ENCODE measurements at regions not wholly inside any gene's neighbourhood (a gene's known extent, or its start where the extent isn't known, plus 50 kb on each side); places are given as distances from the start of the nearest gene placed in this dataset.

- TF ChIP-seq ZBTB33 (IDR thresholded peaks at IDR 0.05; ENCODE audit: extremely low read depth, insufficient replicate concordance, low read length), result no peak
- TF ChIP-seq ATF3 (IDR thresholded peaks at IDR 0.05), result no peak
- TF ChIP-seq CEBPB (IDR thresholded peaks at IDR 0.05; ENCODE audit: low read depth), result no peak
- no peak for TF ChIP-seq SIN3A (IDR thresholded peaks at IDR 0.05; ENCODE audit: low read depth)
- TF ChIP-seq FOSL1 (IDR thresholded peaks at IDR 0.05; ENCODE audit: low read depth), result no peak
- no peak for TF ChIP-seq TCF7L2 (IDR thresholded peaks at IDR 0.05; ENCODE audit: borderline replicate concordance, extremely low read depth, insufficient read depth, insufficient read length)
- no peak for TF ChIP-seq EZH2 (IDR thresholded peaks at IDR 0.05)
Observed at GRCh38 chr18:67243799-67244587, 272.5 kb downstream of the DSEL start (continued).

- RAD21 ChIA-PET (ENCODE audit: low non-redundant PET in 1 of 2, low total read pairs in 2 of 2, uncharacterized antibody in 2 of 2, unreplicated experiment in 2 of 2), result no interaction called here
- peaks cover 3% of the 10 kb centered on the region in 2 experiments; a peak in 2 of 4 replicates for H3K9me3 ChIP-seq (ENCODE audit: control insufficient read depth in 1 of 2, insufficient read depth in 1 of 2, low read depth in 1 of 2, low read length in 2 of 2)
- no peaks in the 10 kb centered on the region for H4K20me1 ChIP-seq (ENCODE audit: insufficient read depth)
- H3K27me3 ChIP-seq (ENCODE audit: insufficient read depth, low read length), result no peaks in the 10 kb centered on the region
- no peaks in the 10 kb centered on the region for H3K9me2 ChIP-seq (ENCODE audit: insufficient read depth)
- no TSS peak for BruUV-seq (replicated peaks)
- H3K27ac ChIP-seq (ENCODE audit: low read depth, low read length), result no peak overlapping the region
- H3K36me3 ChIP-seq (ENCODE audit: control insufficient read depth in 1 of 2, insufficient read depth in 2 of 2, low read length in 2 of 2), result no peaks in the 10 kb centered on the region
- intact Hi-C loops (cut with micrococcal nuclease), result no loop called here
- no peak for ATAC-seq
- no peak overlapping the region for H3K4me3 ChIP-seq (replicated peaks in 1 of 2; ENCODE audit: low read depth in 1 of 2, low read length in 2 of 2)
- no peaks in the 10 kb centered on the region for H3K79me2 ChIP-seq (ENCODE audit: insufficient read depth, low read length)
- CTCF ChIA-PET, result no interaction called here
- no peak overlapping the region for H2AFZ ChIP-seq (ENCODE audit: low read depth, low read length, poor library complexity, severe bottlenecking)
- TF ChIP-seq TCF7L2 (IDR thresholded peaks at IDR 0.05; ENCODE audit: borderline replicate concordance, extremely low read depth, insufficient read depth, insufficient read length) (no peak), FOSL1 (IDR thresholded peaks at IDR 0.05; ENCODE audit: low read depth) (no peak), ELF1 (IDR thresholded peaks at IDR 0.05; ENCODE audit: borderline replicate concordance, low read depth) (no peak), EZH2phosphoT487 (IDR thresholded peaks at IDR 0.05; ENCODE audit: borderline replicate concordance) (no peak), YY1 (IDR thresholded peaks at IDR 0.05; ENCODE audit: extremely low read depth, insufficient replicate concordance, low read depth, low read length) (no peak), ZBTB33 (IDR thresholded peaks at IDR 0.05; ENCODE audit: extremely low read depth, insufficient replicate concordance, low read length) (no peak), JUND (IDR thresholded peaks at IDR 0.05) (no peak)
- no peak overlapping the region for H3K4me2 ChIP-seq (ENCODE audit: low read length)
- no peaks in the 10 kb centered on the region for H3K4me1 ChIP-seq (ENCODE audit: control insufficient read depth in 1 of 2, insufficient read depth in 2 of 2, low read length in 2 of 2)
- POLR2A ChIA-PET, result no interaction called here
- DNase-seq (ENCODE audit: low read depth, low spot score), result no peak
- no peak overlapping the region for H3K9ac ChIP-seq (ENCODE audit: low read length)
Observed at GRCh38 chr18:67242001-67242400, 274.5 kb downstream of the DSEL start.

Measured in HCT116 (cell line).